IMR-90 (cell line): ENCODE measurements at regions not wholly inside any gene's neighbourhood (a gene's known extent, or its start where the extent isn't known, plus 50 kb on each side); places are given as distances from the start of the nearest gene placed in this dataset.

Experiments
- ATAC-seq: fragments of 200-7000 bp; cut with Tn5 transposase; 2 replicates; pipeline ENCODE4 v1.9.1; 2020; ENCODE audit warnings: low read depth, mild to moderate bottlenecking, moderate library complexity
- BruUV-seq: library from RNA; stranded (reverse); fragments of 400-500 nt; replicated peaks from 2 replicates; lab custom pipeline; 2021; lab: Mats Ljungman, UMichigan
- CTCF ChIA-PET: fragments of 300-600 bp; formaldehyde crosslinking; extraction: SDS; loops from one replicate; lab custom pipeline; 2021; ENCODE audit warnings: antibody characterized with exemption; lab: Yijun Ruan, JAX
- POLR2A ChIA-PET: fragments of 300-600 bp; sonication (Branson Sonifier 250); formaldehyde crosslinking; loops from one replicate; lab custom pipeline; 2022; ENCODE audit warnings: antibody characterized with exemption; ENCODE audit not compliant: unreplicated experiment; lab: Charles Lee
- DNase-seq: peaks from one replicate; pipeline ENCODE4 v3.0.0; 2013
- H2AFZ ChIP-seq: replicated peaks from 2 replicates; pipeline ENCODE3; 2013; ENCODE audit warnings: low read length, mild to moderate bottlenecking; ENCODE audit not compliant: poor library complexity
- H2AK5ac ChIP-seq: 2 replicates; pipeline ENCODE4 v1.6.1; 2013; ENCODE audit warnings: low read depth, low read length, inconsistent platforms
- H2AK9ac ChIP-seq: replicated peaks from 2 replicates; pipeline ENCODE3; 2013; ENCODE audit warnings: mild to moderate bottlenecking, low read depth, low read length, moderate library complexity; ENCODE audit not compliant: poor library complexity
- H2BK120ac ChIP-seq: 2 replicates; pipeline ENCODE4 v1.6.1; 2013; ENCODE audit warnings: low read depth, low read length, inconsistent platforms
- H2BK15ac ChIP-seq: 3 replicates; pipeline ENCODE4 v1.6.1; 2013; ENCODE audit warnings: low read depth, low read length, inconsistent platforms
- H2BK20ac ChIP-seq: 2 replicates; pipeline ENCODE4 v1.6.1; 2013; ENCODE audit warnings: low read depth, mild to moderate bottlenecking, inconsistent platforms, low read length, moderate library complexity
- H2BK5ac ChIP-seq: 2 replicates; pipeline ENCODE4 v1.6.1; 2013; ENCODE audit warnings: mild to moderate bottlenecking, low read depth, low read length, inconsistent platforms; ENCODE audit not compliant: poor library complexity, severe bottlenecking
- H3K14ac ChIP-seq: replicated peaks from 2 replicates; pipeline ENCODE4 v1.6.1; 2013; ENCODE audit warnings: low read depth, low read length, inconsistent platforms
- H3K18ac ChIP-seq: 2 replicates; pipeline ENCODE4 v1.6.1; 2013; ENCODE audit warnings: low read depth, low read length, control low read depth
- H3K23ac ChIP-seq: 2 replicates; pipeline ENCODE4 v1.6.1; 2013; ENCODE audit warnings: low read depth, low read length, inconsistent platforms
- H3K27ac ChIP-seq: 2 replicates; pipeline ENCODE4 v1.5.1; 2013; ENCODE audit warnings: mild to moderate bottlenecking, control low read depth, low read length; ENCODE audit not compliant: insufficient read depth
- H3K27me3 ChIP-seq: 2 replicates; pipeline ENCODE4 v1.6.1; 2013; ENCODE audit warnings: low read length; ENCODE audit not compliant: control insufficient read depth, insufficient read depth
- H3K36me3 ChIP-seq: 2 replicates; pipeline ENCODE4 v1.6.1; 2013; ENCODE audit warnings: low read length, mixed read lengths; ENCODE audit not compliant: control insufficient read depth, insufficient read depth
- H3K4ac ChIP-seq: 2 replicates; pipeline ENCODE4 v1.6.1; 2013; ENCODE audit warnings: low read depth, low read length, inconsistent platforms
- H3K4me1 ChIP-seq: 2 replicates; pipeline ENCODE4 v1.6.1; 2013; ENCODE audit warnings: low read length, mixed read lengths; ENCODE audit not compliant: control insufficient read depth, insufficient read depth
- H3K4me2 ChIP-seq: 2 replicates; pipeline ENCODE4 v1.6.1; 2013; ENCODE audit warnings: low read depth, mild to moderate bottlenecking, control low read depth, low read length, moderate library complexity
- H3K4me3 ChIP-seq: 2 replicates; pipeline ENCODE4 v1.5.1; 2013; ENCODE audit warnings: low read depth, mild to moderate bottlenecking, control low read depth, low read length, moderate library complexity; ENCODE audit not compliant: insufficient read depth
- H3K56ac ChIP-seq: 2 replicates; pipeline ENCODE4 v1.6.1; 2013; ENCODE audit warnings: low read length, inconsistent platforms; ENCODE audit not compliant: insufficient read depth; ENCODE audit errors: extremely low read depth
- H3K79me1 ChIP-seq, 2 experiments: 2 replicates each; pipeline ENCODE4 v1.6.1; 2013; ENCODE audit warnings: low read length in 2 of 2, inconsistent platforms in 1 of 2, low read depth in 1 of 2
- H3K9ac ChIP-seq: 2 replicates; pipeline ENCODE4 v1.6.1; 2013; ENCODE audit warnings: low read depth, low read length, control low read depth
- H3K9me1 ChIP-seq: 2 replicates; pipeline ENCODE4 v1.6.1; 2013; ENCODE audit warnings: low read length, inconsistent platforms; ENCODE audit not compliant: insufficient read depth
- H3K9me3 ChIP-seq: 2 replicates; pipeline ENCODE4 v1.6.1; 2013; ENCODE audit warnings: low read length; ENCODE audit not compliant: control insufficient read depth, insufficient read depth
- H4K20me1 ChIP-seq: 2 replicates; pipeline ENCODE4 v1.6.1; 2013; ENCODE audit warnings: low read length, inconsistent platforms; ENCODE audit not compliant: insufficient read depth
- H4K5ac ChIP-seq: 2 replicates; pipeline ENCODE4 v1.6.1; 2013; ENCODE audit warnings: mild to moderate bottlenecking, low read depth, low read length, control low read depth
- H4K8ac ChIP-seq, 2 experiments: 2 replicates each; pipeline ENCODE4 v1.6.1; 2013; ENCODE audit warnings: low read depth in 2 of 2, low read length in 2 of 2, control low read depth in 1 of 2, inconsistent platforms in 1 of 2
- H4K91ac ChIP-seq: 2 replicates; pipeline ENCODE4 v1.6.1; 2013; ENCODE audit warnings: low read depth, low read length, inconsistent platforms; ENCODE audit not compliant: insufficient read depth
- BHLHE40 ChIP-seq: fragments of 150-350 bp; IDR thresholded peaks from 2 replicates; pipeline ENCODE4 v1.6.1; 2016; ENCODE audit warnings: mild to moderate bottlenecking, low read depth, low read length
- CEBPB ChIP-seq: IDR thresholded peaks from 2 replicates; pipeline ENCODE4 v1.6.1; 2012; ENCODE audit warnings: low read depth, low read length, improper control_type of control experiment
- CHD1 ChIP-seq: IDR thresholded peaks from 2 replicates; pipeline ENCODE4 v1.6.1; 2012; ENCODE audit warnings: low read depth, low read length, improper control_type of control experiment
- FOS ChIP-seq: fragments of 150-350 bp; IDR thresholded peaks from 2 replicates; pipeline ENCODE4 v1.6.1; 2016; ENCODE audit warnings: low read depth, low read length
- MAFK ChIP-seq: IDR thresholded peaks from 2 replicates; pipeline ENCODE4 v1.6.1; 2012; ENCODE audit warnings: low read depth, low read length, improper control_type of control experiment
- MAZ ChIP-seq: IDR thresholded peaks from 2 replicates; pipeline ENCODE4 v1.6.1; 2012; ENCODE audit warnings: low read depth, mild to moderate bottlenecking, low read length, improper control_type of control experiment, moderate library complexity, borderline replicate concordance
- MXI1 ChIP-seq: IDR thresholded peaks from 2 replicates; pipeline ENCODE4 v1.6.1; 2012; ENCODE audit warnings: low read depth, mild to moderate bottlenecking, low read length, moderate library complexity, borderline replicate concordance
- NFE2L2 ChIP-seq: fragments of 150-350 bp; IDR thresholded peaks from 2 replicates; pipeline ENCODE4 v1.6.1; 2016; ENCODE audit warnings: low read depth, mild to moderate bottlenecking, low read length
- POLR2A ChIP-seq: IDR thresholded peaks from 2 replicates; pipeline ENCODE4 v1.6.1; 2012; ENCODE audit warnings: mild to moderate bottlenecking, low read depth, low read length
- RAD21 ChIP-seq: IDR thresholded peaks from 2 replicates; pipeline ENCODE4 v1.6.1; 2012; ENCODE audit warnings: low read length, improper control_type of control experiment
- RCOR1 ChIP-seq: IDR thresholded peaks from 2 replicates; pipeline ENCODE4 v1.6.1; 2012; ENCODE audit warnings: mild to moderate bottlenecking, low read length, improper control_type of control experiment; ENCODE audit not compliant: insufficient replicate concordance
- RFX5 ChIP-seq: IDR thresholded peaks from 2 replicates; pipeline ENCODE4 v1.8.0; 2012; ENCODE audit warnings: low read depth, mild to moderate bottlenecking, low read length, moderate library complexity
- SMC3 ChIP-seq: fragments of 150-350 bp; IDR thresholded peaks from 2 replicates; pipeline ENCODE4 v1.6.1; 2016; ENCODE audit warnings: low read depth, mild to moderate bottlenecking, antibody characterized with exemption, low read length, moderate library complexity
- WGBS, 2 experiments: methylation state at CpG; one replicate each; pipeline versions ENCODE4 v1.1.5 to v1.1.7; 2013; ENCODE audit warnings: missing lambda C conversion rate in 2 of 2; ENCODE audit not compliant: insufficient read length in 1 of 2; ENCODE audit errors: extremely low coverage in 2 of 2; 5-methylcytosine and 5-hydroxymethylcytosine counted together
- dilution Hi-C: fragments of 300-500 bp; cut with HindIII; formaldehyde crosslinking; loops from one replicate; pipeline ENCODE4 v1.14.3; 2018; ENCODE audit warnings: low sequenced_read_pairs; ENCODE audit not compliant: unreplicated experiment
- in situ Hi-C: fragments of 300-500 bp; cut with MboI; formaldehyde crosslinking; loops from 3 replicates; pipeline ENCODE4 v1.14.3; 2019; ENCODE audit warnings: low sequenced_read_pairs, inconsistent platforms, mixed read lengths
- intact Hi-C: fragments of 100-400 bp; cut with micrococcal nuclease; formaldehyde crosslinking; loops from 2 replicates; pipeline ENCODE4 v1.10.0; 2022
- TF ChIP-seq, protein P1 (sequence below): fragments of 150-350 bp; IDR thresholded peaks from 2 replicates; pipeline ENCODE4 v1.6.1; 2017; ENCODE audit warnings: mild to moderate bottlenecking, antibody characterized with exemption, low read length, low read depth
- TF ChIP-seq, protein P2 (sequence below): fragments of 150-350 bp; IDR thresholded peaks from 2 replicates; pipeline ENCODE4 v1.6.1; 2016; ENCODE audit warnings: low read depth, mild to moderate bottlenecking, low read length, moderate library complexity, borderline replicate concordance
- TF ChIP-seq, protein P3 (sequence below): conservative IDR thresholded peaks from 2 replicates; pipeline ENCODE4 v1.5.1; 2012; ENCODE audit warnings: mild to moderate bottlenecking, low read depth, low read length, improper control_type of control experiment

DNA sequence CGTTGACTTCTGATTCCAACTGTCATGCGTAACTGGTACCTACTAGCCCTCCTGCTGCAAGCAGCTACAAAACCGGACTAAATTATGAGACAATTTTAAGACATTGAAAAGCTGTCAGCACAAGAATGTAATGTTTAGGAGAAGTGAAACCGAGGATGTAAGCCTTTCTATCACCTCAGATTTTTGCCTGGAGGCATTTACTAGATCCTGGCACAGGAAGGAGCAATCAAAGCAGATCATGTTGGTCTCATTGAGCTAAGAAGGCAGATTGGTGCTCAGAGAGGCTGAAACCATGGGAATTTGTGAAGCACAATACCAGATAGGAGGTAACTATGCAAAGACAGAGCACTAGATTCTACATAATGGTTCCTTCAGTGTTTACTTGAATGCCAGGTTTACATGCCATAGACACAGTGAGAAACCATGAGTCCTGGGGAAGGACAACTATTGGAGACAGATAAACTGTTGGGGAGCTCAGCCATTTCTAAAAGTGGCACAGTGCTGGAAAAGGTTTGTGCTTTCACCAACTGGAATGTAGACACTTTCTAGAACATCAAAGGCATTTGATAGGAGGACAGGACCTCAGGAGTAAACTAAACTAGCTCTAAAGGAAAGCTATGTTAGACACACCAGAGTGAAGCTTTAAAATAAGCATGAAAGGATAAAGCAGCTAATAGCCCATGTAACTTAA lies 179.4 kb downstream of the LYPLAL1 start:
- intact Hi-C loops (no loop called here), dilution Hi-C loops (no loop called here), in situ Hi-C loops (no loop called here)
- Histone ChIP-seq H3K36me3 (no peaks in the 10 kb centered on the region), H2BK20ac (no peak overlapping the region), H3K4me3 (no peak overlapping the region), H2BK5ac (no peak overlapping the region), H3K27ac (no peak overlapping the region), H3K18ac (no peak overlapping the region), H3K9ac (no peak overlapping the region), H2BK120ac (no peak overlapping the region), H3K4me2 (no peak overlapping the region), H3K56ac (no peak overlapping the region), H4K91ac (no peak overlapping the region), H2AFZ (no peak overlapping the region), H2BK15ac (no peak overlapping the region), H3K79me1 (no peaks in the 10 kb centered on the region), H3K27me3 (no peaks in the 10 kb centered on the region), H3K23ac (no peak overlapping the region), H4K20me1 (no peaks in the 10 kb centered on the region), H3K9me1 (no peaks in the 10 kb centered on the region), H3K4me1 (no peaks in the 10 kb centered on the region; the same call in 1 of the 2 replicates), H4K8ac (no peak overlapping the region), H2AK9ac (no peak overlapping the region), H3K9me3 (no peaks in the 10 kb centered on the region), H3K14ac (no peak overlapping the region), H3K4ac (no peak overlapping the region), H2AK5ac (no peak overlapping the region), H4K5ac (no peak overlapping the region)
- ChIA-PET CTCF (no interaction called here), POLR2A (no interaction called here)
- DNase-seq = no peak
- ATAC-seq = no peak; the same call in none of the 2 replicates
- BruUV-seq = no TSS peak
- no CpG with 5 or more reads among the region's 4 CpGs for WGBS, 2 experiments
- TF ChIP-seq FOS (no peak), MAZ (no peak), MAFK (no peak), MXI1 (no peak), RAD21 (no peak), RFX5 (no peak), SMC3 (no peak), CEBPB (no peak), RCOR1 (no peak), BHLHE40 (no peak), NFE2L2 (no peak), POLR2A (no peak), CHD1 (no peak)
- TF ChIP-seq, protein P1, sequence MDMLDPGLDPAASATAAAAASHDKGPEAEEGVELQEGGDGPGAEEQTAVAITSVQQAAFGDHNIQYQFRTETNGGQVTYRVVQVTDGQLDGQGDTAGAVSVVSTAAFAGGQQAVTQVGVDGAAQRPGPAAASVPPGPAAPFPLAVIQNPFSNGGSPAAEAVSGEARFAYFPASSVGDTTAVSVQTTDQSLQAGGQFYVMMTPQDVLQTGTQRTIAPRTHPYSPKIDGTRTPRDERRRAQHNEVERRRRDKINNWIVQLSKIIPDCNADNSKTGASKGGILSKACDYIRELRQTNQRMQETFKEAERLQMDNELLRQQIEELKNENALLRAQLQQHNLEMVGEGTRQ = no peak
- TF ChIP-seq, protein P2, sequence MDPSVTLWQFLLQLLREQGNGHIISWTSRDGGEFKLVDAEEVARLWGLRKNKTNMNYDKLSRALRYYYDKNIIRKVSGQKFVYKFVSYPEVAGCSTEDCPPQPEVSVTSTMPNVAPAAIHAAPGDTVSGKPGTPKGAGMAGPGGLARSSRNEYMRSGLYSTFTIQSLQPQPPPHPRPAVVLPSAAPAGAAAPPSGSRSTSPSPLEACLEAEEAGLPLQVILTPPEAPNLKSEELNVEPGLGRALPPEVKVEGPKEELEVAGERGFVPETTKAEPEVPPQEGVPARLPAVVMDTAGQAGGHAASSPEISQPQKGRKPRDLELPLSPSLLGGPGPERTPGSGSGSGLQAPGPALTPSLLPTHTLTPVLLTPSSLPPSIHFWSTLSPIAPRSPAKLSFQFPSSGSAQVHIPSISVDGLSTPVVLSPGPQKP = no peak
- TF ChIP-seq, protein P3, sequence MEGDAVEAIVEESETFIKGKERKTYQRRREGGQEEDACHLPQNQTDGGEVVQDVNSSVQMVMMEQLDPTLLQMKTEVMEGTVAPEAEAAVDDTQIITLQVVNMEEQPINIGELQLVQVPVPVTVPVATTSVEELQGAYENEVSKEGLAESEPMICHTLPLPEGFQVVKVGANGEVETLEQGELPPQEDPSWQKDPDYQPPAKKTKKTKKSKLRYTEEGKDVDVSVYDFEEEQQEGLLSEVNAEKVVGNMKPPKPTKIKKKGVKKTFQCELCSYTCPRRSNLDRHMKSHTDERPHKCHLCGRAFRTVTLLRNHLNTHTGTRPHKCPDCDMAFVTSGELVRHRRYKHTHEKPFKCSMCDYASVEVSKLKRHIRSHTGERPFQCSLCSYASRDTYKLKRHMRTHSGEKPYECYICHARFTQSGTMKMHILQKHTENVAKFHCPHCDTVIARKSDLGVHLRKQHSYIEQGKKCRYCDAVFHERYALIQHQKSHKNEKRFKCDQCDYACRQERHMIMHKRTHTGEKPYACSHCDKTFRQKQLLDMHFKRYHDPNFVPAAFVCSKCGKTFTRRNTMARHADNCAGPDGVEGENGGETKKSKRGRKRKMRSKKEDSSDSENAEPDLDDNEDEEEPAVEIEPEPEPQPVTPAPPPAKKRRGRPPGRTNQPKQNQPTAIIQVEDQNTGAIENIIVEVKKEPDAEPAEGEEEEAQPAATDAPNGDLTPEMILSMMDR = no peak
